ENCODE measurements at regions not wholly inside any gene's neighbourhood (a gene's known extent, or its start where the extent isn't known, plus 50 kb on each side); places are given as distances from the start of the nearest gene placed in this dataset.

DNA sequence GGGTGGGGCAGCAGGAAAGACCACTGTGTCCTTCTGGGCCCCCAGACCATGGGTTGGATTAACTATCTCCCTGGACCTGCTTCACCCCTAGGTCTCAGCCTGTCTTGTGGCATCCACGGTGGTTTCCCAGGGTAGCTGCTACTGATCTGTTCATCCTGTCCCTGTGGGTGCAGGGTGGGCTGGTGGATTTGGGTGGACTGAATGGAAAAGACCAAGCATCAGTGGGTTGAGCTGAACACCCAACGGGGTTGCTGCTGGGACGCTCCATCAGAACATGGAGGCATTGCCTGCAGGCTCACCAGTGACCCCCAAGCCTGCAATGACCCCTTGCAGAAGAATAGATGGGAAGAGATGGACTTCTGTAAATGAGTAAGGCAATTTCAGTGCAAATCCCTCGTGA, 812.1 kb downstream of the TBC1D22A start:
- no peak for TF ChIP-seq ZFP30 (CRISPR knock-in tag; IDR thresholded peaks at IDR 0.05)
- no peak for TF ChIP-seq RARB (CRISPR knock-in tag; IDR thresholded peaks at IDR 0.05)
- no peak for TF ChIP-seq TOX (CRISPR knock-in tag; IDR thresholded peaks at IDR 0.05; ENCODE audit: borderline replicate concordance)

Measured in SK-N-SH treated with all-trans-retinoic acid at 6 μM for 48 hours (cell line).